ENCODE measurements at regions not wholly inside any gene's neighbourhood (a gene's known extent, or its start where the extent isn't known, plus 50 kb on each side); places are given as distances from the start of the nearest gene placed in this dataset.

- H4K91ac ChIP-seq (ENCODE audit: insufficient read depth, low read depth, low read length): no peak overlapping the region
- no peak overlapping the region for H2BK5ac ChIP-seq (ENCODE audit: low read depth, low read length, poor library complexity, severe bottlenecking)
- H3K79me1 ChIP-seq (ENCODE audit: low read depth in 1 of 2, low read length in 2 of 2): no peaks in the 10 kb centered on the region
- 0 out of 2 replicates have a peak overlapping the region, but pooled peaks have one; percentile 5 for H2BK120ac ChIP-seq (ENCODE audit: low read depth, low read length)
- dilution Hi-C loops (cut with HindIII; ENCODE audit: low sequenced_read_pairs, unreplicated experiment): no loop called here
- H4K20me1 ChIP-seq (ENCODE audit: insufficient read depth, low read length): no peaks in the 10 kb centered on the region
- no peaks in the 10 kb centered on the region for H3K36me3 ChIP-seq (ENCODE audit: control insufficient read depth, insufficient read depth, low read length)
- no peak overlapping the region for H2AFZ ChIP-seq (replicated peaks; ENCODE audit: low read length, poor library complexity)
- H3K4ac ChIP-seq (ENCODE audit: low read depth, low read length): no peak overlapping the region
- ATAC-seq (ENCODE audit: low read depth): peak; percentile 54
- H3K14ac ChIP-seq (replicated peaks; ENCODE audit: low read depth, low read length): no peak overlapping the region; the same call in 1 of the 2 replicates
- H2AK5ac ChIP-seq (ENCODE audit: low read depth, low read length): no peak overlapping the region
- TF ChIP-seq CEBPB (IDR thresholded peaks at IDR 0.05; ENCODE audit: low read depth, low read length) (peak; percentile 12; the same call in 1 of the 2 replicates), USF2 (IDR thresholded peaks at IDR 0.05; ENCODE audit: low read depth, low read length) (no peak), MAZ (IDR thresholded peaks at IDR 0.05; ENCODE audit: borderline replicate concordance, low read depth, low read length) (no peak)
- in situ Hi-C loops (cut with MboI; ENCODE audit: low sequenced_read_pairs): no loop called here
- no peak overlapping the region; the same call in 1 of the 2 replicates for H3K4me2 ChIP-seq (ENCODE audit: low read depth, low read length)
- H3K27ac ChIP-seq (ENCODE audit: insufficient read depth, low read length): no peak overlapping the region
- no peaks in the 10 kb centered on the region for H3K9me3 ChIP-seq (ENCODE audit: control insufficient read depth, insufficient read depth, low read length)
- H2BK20ac ChIP-seq (ENCODE audit: low read depth, low read length): no peak overlapping the region
- H3K9ac ChIP-seq (ENCODE audit: low read depth, low read length): no peak overlapping the region
- 68% methylated on average over 2 of the region's 2 CpGs; no CpG with 5 or more reads in 1 of the 2 experiments for WGBS, 2 experiments (ENCODE audit: extremely low coverage in 2 of 2, insufficient read length in 1 of 2)
- H3K4me3 ChIP-seq (ENCODE audit: insufficient read depth, low read depth, low read length): no peak overlapping the region
- BruUV-seq (replicated peaks): no TSS peak
- no peak overlapping the region for H2AK9ac ChIP-seq (replicated peaks; ENCODE audit: low read depth, low read length, poor library complexity)
- CTCF ChIA-PET: no interaction called here
- POLR2A ChIA-PET (ENCODE audit: unreplicated experiment): interaction anchor here (0.5 kb wide), 1 partner anchor 125 kb away, joined by 4 read pairs; the partner anchor contains the start of gene IVNS1ABP
- H3K4me1 ChIP-seq (ENCODE audit: control insufficient read depth, insufficient read depth, low read length): peaks cover 7% of the 10 kb centered on the region
- H3K27me3 ChIP-seq (ENCODE audit: control insufficient read depth, insufficient read depth, low read length): no peaks in the 10 kb centered on the region
- H3K9me1 ChIP-seq (ENCODE audit: insufficient read depth, low read length): no peaks in the 10 kb centered on the region
- H3K23ac ChIP-seq (ENCODE audit: low read depth, low read length): no peak overlapping the region
- peak overlapping the region; percentile 34; the same call in 1 of the 2 replicates for H3K18ac ChIP-seq (ENCODE audit: low read depth, low read length)
- intact Hi-C loops (cut with micrococcal nuclease): no loop called here
- DNase-seq: peak; percentile 29
- no peak overlapping the region for H2BK15ac ChIP-seq (ENCODE audit: low read depth, low read length)
- H3K56ac ChIP-seq (ENCODE audit: extremely low read depth, insufficient read depth, low read length): no peak overlapping the region
- no peak overlapping the region for H4K5ac ChIP-seq (ENCODE audit: low read depth, low read length)
- no peak overlapping the region for H4K8ac ChIP-seq (ENCODE audit: low read depth in 2 of 2, low read length in 2 of 2)
Observed at GRCh38 chr1:185442050-185442449, 125.0 kb upstream of the IVNS1ABP start.

All from IMR-90 (cell line).